GM18508 (cell line): ENCODE measurements at regions not wholly inside any gene's neighbourhood (a gene's known extent, or its start where the extent isn't known, plus 50 kb on each side); places are given as distances from the start of the nearest gene placed in this dataset.

Experiments used
- ATAC-seq: cut with Tn5 transposase; IDR thresholded peaks from one replicate; pipeline ENCODE4 v1.9.1; 2021; ENCODE audit warnings: moderate number of reproducible peaks; ENCODE audit not compliant: insufficient read depth, unreplicated experiment

- ATAC-seq = no peak
Measured at GRCh38 chr3:83302091-83302490, 1540.6 kb upstream of the GBE1 start.

GRCh38 chr3:83317605-83318004 is 1556.2 kb upstream of the GBE1 start:
- no peak for ATAC-seq

DNA sequence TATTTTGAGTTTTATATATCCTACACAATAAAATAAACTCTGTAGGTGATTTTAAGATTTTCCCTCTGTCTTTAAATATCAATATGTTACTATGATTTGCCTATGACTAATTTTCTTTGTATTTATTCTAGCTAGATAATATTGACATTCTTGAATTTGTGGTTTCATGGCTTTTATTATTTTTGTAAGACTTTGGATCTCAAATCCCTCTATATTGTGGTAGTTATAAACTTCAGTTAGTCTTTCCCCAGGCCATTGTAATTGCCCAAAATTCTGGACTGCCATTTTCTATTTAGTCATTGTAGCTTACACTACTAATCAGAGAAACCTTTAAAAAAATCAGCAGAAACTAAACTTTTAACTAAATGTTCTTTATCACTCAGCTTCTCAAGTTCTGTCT is 1559.3 kb upstream of the GBE1 start:
- no peak for ATAC-seq

DNA sequence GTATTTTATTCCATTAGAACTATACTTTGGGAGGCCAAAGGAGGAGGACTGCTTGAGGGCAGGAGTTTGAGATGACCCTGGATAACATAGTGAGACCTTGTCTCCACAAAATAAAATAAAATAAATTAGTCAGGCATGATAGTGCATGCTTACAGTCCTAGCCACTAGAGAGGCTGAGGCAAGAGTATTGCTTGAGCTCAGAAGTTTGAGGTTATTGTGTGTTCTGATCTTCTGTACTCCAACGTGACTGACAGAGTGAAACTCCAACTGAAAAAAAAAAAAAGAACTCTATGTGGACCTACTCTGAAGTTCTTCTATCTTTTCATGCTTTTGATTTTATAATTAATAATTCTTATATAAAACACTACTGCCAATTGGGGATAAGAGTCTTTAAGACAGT is 1560.0 kb upstream of the GBE1 start:
- no peak for ATAC-seq

DNA sequence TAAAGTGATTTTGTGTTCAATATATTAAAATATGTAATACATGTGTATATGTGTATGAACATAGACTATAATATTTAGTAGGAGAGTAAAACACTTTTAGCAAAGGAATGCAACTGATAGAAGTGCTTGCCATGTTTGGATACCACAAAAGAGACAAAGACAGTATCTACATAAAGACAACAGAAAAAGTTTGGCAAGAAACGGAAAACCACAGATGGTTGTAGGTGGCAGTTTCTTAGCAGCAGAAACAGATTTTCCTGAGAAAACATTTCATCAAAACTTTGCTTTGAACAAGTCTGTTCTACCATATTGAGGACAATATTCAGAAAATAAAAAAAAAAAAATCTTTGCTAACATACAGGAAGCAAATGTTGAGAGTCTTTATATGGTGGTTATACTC is 1560.4 kb upstream of the GBE1 start:
- no peak for ATAC-seq

DNA sequence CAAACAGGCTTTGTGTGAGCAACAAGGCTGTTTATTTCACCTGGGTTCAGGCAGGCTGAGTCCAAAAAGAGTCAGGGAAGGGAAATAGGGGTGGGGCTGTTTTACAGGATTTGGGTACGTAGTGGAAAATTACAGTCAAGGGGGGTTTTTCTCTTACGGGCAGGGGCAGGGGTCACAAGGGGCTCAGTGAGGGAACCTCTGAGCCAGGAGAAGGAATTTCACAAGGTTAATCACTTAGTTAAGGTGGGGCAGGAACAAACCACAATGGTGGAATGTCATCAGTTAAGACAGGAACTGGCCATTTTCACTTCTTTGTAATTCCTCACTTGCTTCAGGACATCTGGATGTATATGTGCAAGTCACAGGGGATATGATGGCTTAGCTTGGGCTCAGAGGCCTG is 1592.8 kb upstream of the GBE1 start:
- no peak for ATAC-seq

- no peak for ATAC-seq
Measured at GRCh38 chr3:83393276-83393675, 1565.5 kb upstream of the CADM2 start.

GRCh38 chr3:83403927-83404326 is 1554.9 kb upstream of the CADM2 start:
- no peak for ATAC-seq

DNA sequence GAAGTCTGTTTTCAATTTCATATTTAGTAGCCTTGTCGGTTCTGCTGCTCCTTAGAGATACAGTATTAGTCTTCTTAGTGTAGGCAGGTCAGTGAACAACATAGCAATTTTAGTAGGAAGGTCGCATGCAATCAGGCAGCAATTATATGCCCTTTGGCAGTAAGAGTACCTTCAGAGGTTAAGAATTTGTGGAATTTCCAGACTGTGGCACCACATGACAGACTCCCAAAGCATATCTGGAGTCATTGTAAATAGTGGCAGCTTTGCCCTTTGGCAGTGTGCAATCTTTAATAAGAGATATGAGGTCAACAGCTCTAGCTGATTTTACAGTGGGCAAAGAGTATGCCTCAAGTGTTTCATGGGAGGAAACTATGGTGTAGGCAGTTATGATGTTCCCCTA is 1532.5 kb upstream of the CADM2 start:
- no peak for ATAC-seq

DNA sequence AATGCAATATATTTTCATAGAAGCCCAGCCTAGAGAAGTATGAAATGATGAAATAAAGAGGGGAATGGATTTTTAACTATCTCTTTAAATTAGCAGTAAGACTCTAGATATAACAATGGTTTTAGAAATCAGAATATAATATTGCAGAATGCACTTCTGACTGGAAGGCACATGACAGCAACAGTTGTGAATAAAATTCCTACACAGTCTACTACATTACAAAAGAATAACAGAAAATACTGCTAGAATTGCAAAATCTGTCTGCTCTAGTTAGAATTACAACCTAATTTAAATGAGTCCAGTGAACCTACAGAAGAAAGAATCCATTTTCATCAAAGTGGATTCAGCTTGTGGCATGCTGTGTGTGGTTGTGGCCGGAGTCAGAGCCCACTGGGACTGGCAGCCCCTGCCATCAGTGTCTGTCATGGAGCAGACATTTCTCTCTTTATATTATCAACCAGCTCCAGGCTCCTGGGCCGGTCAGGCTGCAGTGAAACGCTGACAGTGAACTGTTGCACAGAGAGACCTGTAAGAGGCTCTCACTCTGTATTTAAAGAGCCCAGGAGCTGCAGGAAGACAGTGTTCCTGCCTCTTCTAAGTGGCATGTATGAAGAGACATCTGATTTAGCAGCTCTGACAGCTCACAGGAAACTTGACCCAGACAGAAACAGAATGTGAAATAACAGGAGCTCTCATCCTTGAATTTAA is 1523.8 kb upstream of the CADM2 start:
- ATAC-seq = no peak

DNA sequence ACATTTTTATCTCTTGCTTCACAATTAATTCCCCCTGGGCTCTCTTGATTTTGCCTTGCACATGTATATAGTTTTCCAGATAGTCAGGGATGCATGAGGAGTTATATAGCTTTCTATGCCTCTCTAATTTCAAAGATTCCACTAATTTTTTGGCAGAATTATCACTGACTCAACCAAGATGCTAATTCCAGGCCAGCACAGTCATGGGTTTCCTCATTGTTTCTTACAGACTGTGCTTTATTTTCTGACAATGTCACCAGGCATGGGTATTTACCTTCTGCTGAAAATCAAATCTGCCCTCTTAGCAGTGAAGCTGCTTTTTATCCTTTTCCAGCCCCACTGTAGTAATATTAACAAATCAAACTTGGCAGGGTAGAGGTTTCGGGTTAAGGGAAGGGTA is 1520.6 kb upstream of the CADM2 start:
- no peak for ATAC-seq

DNA sequence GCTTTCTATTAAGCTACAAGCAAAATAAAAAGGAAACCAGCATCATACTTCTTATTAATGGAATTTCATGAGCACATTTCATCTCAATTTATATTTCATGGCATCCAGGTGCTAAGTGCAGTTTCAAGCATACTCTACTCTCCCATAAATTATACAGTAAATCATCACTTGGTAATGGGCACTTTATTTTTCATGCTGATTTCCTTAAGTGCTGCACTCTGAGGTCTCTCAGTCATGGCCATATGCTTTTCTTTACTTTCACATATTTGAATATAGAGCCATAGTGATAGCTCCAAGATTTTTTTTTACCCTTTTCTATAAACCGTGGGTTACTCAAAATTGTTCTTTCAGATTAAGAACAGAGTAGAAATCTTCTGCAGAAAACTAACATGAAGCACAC is 1505.7 kb upstream of the CADM2 start:
- no peak for ATAC-seq

- no peak for ATAC-seq
Measured at GRCh38 chr3:83454353-83454752, 1504.4 kb upstream of the CADM2 start.

DNA sequence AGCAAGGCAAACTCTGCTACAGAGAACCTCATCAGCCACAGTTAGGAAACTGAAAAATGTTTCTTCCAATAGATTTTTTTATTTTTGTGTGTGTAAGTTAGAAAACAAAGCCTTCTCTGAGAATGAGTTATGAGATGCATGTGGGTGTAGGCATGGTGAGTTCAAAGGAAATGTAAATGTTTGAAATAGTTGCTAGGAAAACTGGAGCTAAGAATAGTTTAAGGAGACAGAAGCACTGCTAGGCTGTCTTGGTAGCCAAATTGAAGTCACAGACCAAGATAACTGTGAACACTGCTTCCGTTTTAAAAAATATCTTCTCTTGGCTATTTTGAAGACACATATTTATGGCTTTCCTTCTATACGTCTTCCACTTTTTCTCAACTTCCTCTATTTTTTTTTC is 1501.2 kb upstream of the CADM2 start:
- ATAC-seq = no peak

DNA sequence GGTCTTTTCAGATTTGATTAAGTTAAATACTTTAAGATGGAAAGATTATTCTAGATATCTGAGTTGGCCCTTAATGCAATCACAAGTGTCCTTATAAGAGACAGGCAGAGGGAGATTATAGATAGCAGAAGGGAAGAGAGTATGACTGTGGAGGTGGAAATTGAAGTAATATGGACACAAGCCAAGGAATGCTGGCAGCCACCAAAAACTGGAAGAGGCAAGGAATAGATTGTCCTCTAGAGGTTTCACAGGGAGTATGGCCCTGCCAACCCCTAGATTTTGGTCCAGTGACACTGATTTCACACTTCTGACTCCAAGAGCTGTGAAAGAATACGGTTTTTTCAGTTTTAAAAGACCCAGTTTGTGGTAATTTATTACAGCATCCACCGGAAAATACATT is 1498.7 kb upstream of the CADM2 start:
- no peak for ATAC-seq

DNA sequence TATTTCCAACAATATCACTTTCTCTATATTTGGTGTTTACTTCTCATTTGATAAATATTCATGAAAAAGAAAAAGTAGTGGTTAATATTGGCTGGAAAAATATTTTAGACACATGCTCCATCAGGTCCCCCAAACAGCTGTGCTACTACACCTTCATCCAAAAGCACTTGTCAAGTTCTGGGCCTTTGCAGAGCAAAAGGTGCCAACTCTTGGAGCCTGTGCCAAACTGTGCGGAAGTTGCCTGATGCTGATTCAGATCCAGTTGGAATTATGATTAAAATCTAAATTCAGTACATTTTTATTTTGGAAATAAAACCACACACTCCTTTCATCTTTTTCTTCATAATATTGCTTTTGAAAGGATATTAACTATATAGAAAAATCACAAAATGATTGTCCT is 1497.4 kb upstream of the CADM2 start:
- no peak for ATAC-seq

DNA sequence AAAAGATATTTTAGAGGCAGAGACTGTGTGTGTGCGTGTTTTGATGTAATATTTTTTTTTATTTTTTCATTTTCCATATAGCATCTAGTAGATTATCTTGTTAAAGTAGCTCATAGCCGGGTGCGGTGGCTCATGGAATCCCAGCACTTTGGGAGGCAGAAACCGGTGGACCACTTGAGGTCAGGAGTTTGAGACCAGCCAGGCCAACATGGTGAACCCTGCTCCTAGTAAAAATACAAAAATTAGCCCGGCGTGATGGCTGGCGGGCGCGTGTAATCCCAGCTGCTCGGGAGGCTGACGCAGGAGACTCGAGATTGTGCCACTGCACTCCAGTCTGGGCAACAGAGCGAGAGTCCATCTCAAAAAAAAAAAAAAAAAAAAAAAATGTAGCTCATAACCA is 1481.2 kb upstream of the CADM2 start:
- no peak for ATAC-seq

- ATAC-seq = no peak
Measured at GRCh38 chr3:83482402-83483070, 1476.3 kb upstream of the CADM2 start.

DNA sequence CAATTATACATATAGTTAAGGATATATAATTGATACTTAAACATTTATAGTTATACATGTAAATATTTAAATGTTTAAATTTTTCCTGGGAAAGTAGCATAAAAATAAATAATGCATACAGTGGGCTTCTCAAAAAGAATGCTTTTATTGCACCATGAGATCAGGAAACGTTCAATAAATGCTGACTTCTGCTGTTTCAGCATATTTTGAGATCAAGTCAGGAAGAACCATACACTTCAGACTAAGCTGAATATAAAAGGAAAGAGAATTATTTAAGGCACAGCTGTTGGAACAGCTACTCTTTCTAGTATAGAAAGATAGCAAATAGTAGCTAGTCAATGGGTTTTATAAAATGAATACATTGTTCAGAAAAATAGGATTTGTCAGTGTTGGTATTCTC is 1462.3 kb upstream of the CADM2 start:
- no peak for ATAC-seq

GRCh38 chr3:83498361-83499016 is 1460.3 kb upstream of the CADM2 start:
- ATAC-seq = no peak

GRCh38 chr3:83500422-83500821 is 1458.4 kb upstream of the CADM2 start:
- no peak for ATAC-seq

DNA sequence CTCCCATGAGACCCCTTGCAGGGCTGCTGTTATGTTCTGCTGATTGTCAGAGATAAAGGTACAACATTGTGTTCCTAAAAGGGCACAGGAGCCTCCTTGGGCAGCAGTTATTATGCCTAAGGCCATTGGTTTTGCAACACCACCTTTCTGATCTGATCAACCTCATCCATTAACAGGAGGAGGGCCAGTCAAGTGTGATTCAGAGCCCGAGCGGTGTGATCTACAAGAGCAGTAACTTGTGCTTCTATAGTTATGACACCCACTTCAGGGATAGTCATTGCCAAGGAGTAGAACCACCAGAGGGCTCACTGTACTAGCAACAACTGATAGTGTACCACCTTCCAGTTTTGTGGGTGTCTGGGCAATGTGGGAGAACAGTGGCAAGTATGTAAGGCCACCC is 1457.9 kb upstream of the CADM2 start:
- no peak for ATAC-seq
